Activated T-cell treated with anti-CD3 and anti-CD28 coated beads, Interleukin-2, amount 50 U/mL, for 48 hours (primary cell): ENCODE measurements at regions not wholly inside any gene's neighbourhood (a gene's known extent, or its start where the extent isn't known, plus 50 kb on each side); places are given as distances from the start of the nearest gene placed in this dataset.

Experiments
- DNase-seq, 2 experiments: peaks; one replicate each; pipeline ENCODE4 v3.0.0-alpha.2; 2020

DNA sequence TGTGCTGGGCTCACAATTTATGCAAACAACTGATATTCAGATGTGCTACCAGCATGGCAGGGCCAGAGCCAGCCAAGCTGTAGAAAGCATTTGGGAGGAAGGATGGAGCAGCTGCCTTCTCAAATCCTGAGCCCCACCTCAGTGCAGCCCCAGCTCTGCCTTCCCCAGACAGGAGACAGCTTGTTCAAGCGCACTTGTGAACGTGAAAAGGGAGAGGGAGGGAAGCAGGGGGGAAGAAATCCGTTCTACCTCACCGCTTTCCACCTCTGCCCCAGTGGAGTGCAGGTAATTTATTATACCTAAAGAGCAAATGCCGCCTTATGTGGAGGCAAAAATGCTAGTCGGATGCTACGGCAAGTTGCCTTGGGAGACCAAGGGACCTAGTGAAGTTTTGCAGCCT is 66.0 kb upstream of the SLC14A2 start:
- no peak for DNase-seq

DNA sequence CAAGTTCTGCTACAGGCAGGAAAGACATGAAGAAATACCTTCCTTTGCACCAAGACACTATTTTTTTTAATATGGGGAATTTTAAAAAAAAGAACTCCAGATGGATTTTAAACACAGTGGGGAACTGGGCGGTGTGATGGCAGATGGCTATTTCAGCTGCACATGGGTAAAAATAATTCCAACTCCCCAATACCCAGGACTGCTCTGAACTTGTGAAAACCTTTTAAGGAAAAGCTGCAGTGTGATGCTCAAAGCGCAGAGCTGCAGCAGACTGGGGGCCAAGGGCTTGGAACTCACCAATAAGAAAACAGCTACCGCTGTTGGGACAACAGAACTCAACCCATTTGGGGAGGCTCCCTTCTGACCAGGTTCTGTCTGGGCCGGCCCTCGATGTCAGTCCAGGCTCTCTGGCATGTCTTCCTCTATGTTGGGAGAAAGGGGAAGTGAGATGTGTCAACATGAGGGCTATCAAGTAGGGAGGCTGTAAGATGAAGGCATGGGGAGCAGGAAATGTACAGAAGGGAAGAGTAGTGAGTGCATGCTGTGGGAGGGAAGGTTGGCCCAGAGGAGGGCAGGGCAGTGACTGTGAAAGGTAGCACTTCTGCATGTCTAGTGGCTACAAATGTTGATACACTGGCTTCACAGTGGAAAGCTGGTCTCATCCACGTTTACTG is 64.0 kb upstream of the SLC14A2 start:
- DNase-seq: no peak

DNA sequence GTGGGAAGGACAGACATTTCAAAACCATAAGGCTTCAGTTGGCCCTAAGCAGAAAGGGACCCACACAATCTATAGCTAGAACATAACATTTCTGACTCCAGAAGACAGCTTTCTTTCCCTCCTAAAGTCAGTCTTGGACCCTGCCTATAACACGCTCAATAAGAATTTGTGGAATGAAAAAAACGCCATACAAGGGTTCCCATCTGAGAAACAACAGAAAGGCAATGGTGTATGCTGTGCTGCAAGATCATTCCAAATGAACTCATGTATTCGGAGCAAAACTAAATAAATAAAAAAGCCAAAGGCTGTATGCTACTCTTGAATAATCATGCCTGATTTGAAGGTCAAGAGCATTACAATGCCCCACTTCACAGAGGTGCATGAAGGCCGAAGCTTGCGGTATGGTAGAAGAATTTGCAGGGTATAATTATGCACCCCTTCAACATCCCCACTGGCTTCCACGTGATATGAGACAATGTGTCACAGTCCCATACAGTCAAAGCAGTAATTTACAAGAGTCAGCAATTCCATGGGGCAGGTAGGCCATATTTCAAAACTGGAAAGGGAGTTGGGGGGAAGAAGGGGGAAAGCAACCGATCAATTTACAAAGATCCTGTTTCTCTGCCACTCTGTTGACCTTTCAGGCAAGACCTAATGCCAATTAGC is 61.4 kb upstream of the SLC14A2 start:
- DNase-seq: no peak

DNA sequence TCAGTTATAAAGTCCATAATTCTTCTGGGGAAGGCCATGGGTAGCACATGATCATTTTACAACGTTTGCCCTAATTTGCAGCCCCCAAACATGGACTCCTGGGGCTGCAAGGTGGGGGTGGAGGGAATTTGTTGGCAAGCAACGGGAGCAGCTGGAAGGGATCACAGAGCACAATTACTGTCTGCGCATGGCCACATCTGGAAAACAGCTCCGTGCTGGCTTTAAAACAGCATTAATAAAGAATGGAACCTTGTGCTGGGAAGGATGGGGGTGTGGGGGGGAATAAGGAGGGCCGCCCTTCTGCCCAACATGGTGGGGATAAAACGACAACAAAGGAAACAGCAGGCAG is 60.9 kb upstream of the SLC14A2 start:
- DNase-seq: no peak

DNA sequence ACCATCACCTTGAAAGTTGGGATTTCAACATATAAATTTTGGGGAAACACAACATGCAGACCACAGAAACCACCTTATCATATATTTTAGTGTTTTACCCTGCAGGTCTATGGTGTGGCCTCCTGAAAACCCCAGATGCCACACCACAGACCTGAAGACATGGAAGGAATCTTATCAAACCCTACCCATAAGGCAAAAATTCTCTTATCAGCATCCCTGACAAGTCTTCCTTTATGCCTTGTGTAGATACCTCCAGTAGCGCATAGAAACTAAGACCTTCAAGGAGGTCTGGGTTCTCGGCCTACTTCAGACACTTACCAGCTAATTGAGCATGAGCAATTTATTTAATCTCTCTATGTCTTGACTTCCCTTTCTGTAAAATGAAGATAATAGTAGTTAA is 59.1 kb upstream of the SLC14A2 start:
- DNase-seq: no peak

DNA sequence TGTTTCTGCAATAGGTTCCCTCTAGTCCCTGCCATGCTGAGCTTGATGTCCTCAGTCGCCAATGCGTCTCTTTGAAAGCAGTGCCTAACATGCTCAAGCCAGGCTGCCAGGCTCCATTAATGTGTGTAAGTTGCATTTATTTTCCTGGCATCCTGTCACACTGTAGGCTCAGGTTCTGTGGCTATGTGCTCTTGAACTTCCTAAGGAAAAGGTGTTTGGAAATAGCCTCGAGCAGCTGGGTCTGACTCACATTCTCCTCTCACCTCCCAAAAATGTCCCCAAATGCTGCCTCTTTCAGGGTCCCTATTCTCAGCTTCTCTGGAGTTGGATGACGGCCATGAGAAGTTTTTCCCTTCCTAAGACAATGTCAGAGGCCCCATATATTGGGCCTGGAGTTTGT is 58.0 kb upstream of the SLC14A2 start:
- DNase-seq: no peak

DNA sequence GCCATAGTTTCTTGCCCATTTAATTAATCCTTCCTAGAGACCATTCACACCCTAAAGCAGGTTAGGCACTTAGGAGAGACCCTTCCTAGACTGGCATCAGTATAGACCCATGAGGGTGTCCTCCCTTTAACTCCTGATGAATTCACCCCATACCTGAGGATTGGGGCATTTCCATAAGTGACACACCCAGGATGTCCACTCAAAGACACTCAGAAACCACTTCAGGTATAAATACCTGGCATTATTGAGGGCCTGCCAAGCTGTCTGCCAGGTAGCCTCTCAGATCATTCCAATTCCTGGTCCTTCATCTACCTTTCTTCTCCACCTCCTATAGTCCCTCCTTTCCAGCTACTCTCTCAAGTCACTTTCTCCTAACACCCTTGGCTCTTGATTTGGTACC is 57.5 kb upstream of the SLC14A2 start:
- no peak for DNase-seq

DNA sequence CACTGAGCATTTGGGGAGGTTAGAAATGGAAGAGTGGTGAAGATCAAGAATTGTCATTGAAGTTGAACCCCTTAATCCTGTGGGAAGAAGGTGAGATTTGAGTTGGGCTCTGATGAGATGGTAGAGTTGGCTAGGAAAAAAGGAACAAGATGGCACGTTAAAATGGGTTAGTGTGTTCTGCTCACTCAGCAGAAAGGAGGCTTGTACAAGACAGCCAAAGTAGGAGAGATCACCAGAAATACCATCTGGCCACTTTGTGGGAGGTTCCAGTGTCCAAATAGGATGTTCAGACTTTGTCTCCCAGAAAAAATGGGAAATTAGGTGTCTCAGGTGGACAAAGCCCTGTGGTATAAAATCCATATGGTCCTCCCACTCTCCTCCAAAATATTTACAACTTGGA is 56.0 kb upstream of the SLC14A2 start:
- no peak for DNase-seq

DNA sequence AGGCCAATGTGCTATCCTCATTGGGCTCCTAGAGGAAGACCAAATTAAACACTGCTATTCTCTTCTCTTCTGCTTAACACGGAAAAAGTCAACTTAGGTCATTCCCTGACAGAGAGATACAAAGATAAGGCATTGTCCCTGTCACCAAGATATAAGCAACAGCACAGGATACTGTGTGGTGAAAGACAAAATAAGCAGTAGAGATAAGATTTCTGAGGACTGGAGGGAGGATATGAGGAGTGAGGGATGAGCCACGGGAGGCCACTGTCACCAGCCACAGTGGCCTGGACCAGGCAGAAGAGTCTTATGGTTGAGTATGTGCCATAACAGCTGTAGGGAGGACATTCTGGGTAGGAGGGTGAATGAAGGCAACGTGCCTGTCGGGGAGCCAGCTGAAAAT is 54.4 kb upstream of the SLC14A2 start:
- no peak for DNase-seq

DNA sequence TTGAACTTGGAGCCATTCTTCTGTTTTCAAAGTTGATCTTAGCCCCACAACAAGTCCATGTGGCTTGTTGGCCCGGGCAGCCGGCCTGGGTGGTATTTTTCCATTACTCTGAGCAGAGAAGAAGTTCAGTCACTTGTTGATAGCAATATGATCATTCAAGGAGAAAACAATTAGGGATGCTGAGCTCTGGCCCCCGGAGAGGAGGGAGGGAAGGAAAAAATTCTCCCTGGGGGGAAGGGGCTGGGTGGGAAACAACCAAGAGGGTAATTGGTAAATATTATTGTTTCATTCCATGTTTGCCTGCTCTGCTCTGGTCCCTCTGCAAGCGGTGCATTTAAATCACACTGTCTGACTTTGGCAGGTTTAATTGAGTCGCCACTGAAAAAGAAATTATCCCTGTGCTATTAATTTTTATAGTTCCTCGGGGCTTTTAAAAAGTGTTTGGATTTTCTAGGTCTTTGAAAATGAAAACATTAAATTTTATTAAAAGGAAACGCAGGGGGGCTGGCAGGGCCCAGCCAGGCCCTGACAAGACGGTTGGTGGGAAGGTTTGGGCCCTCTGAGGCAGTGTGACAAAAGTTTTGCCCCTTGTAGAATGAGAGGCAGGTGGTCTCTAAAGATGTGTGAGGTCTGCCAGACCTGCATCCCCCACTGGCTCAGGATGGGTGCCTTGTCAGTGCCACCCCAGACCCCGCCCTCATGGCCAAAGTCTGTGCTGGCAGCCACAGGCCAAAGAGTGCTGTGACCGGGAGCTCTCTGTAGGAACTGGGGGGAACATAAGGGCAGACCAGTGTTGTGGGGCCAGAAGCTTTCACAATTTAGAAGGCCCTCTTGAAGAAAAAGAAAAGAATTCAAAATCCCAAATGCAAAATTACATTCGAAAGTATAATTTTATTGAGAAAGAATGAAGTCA is 52.5 kb upstream of the SLC14A2 start:
- DNase-seq: no peak

DNA sequence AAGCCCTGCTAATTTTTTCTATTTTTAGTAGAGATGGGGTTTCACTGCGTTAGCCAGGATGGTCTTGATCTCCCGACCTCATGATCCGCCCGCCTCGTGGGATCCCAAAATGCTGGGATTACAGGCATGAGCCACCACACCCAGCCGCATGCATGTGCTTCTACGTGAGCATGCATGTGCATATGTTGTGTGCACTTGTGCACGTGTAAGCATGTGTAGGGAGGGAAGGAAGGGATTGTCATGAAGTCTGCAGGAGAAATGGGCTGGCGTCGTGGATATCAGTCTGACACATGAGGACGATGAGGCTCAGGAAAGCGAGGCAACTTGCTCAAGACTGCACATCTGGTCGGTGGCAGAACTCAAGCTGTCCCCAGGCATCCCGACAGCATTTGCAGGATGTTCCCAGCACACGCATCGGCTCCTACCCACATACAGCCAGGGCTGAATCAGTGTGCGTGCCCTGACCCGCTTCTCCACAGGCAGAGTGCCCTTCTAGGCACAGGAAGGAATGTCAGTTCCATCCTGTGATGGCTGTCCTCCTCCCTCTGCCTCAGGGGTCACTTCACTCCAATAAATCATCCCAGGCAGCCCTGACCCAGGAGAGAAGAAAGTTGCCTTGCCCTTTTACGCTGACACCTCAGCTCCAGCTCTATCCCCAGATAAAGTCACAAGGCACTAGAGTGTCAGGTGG is 49.9 kb upstream of the SLC14A2 start:
- no peak for DNase-seq
